NCI-H510A (cell line): ENCODE measurements at regions not wholly inside any gene's neighbourhood (a gene's known extent, or its start where the extent isn't known, plus 50 kb on each side); places are given as distances from the start of the nearest gene placed in this dataset.

ENCODE experiments used
- DNase-seq: peaks from one replicate; lab custom pipeline; 2025; lab: John Stamatoyannopoulos, UW

- DNase-seq = no peak
These were observed 59.8 kb upstream of the GPM6A start for GRCh38 chr4:175871774-175872405.

- DNase-seq = no peak
These were observed 61.6 kb upstream of the GPM6A start for GRCh38 chr4:175873707-175874106.

- DNase-seq = no peak
These were observed 62.2 kb upstream of the GPM6A start for GRCh38 chr4:175874306-175874705.

GRCh38 chr4:175875993-175876771 lies 64.1 kb upstream of the GPM6A start:
- DNase-seq = no peak

GRCh38 chr4:175882891-175883290 lies 70.8 kb upstream of the GPM6A start:
- DNase-seq = no peak

GRCh38 chr4:175884048-175884447 lies 72.0 kb upstream of the GPM6A start:
- no peak for DNase-seq

GRCh38 chr4:175891231-175891630 lies 79.2 kb upstream of the GPM6A start:
- DNase-seq = no peak

- no peak for DNase-seq
These were observed 79.8 kb upstream of the GPM6A start for GRCh38 chr4:175891851-175892250.

GRCh38 chr4:175905925-175906324 lies 93.9 kb upstream of the GPM6A start:
- DNase-seq = no peak

- DNase-seq = no peak
These were observed 94.3 kb upstream of the GPM6A start for GRCh38 chr4:175906384-175906783.

- DNase-seq = no peak
These were observed 98.6 kb upstream of the GPM6A start for GRCh38 chr4:175910700-175911099.

- no peak for DNase-seq
These were observed 104.7 kb upstream of the GPM6A start for GRCh38 chr4:175916626-175917351.

GRCh38 chr4:175927121-175927520 lies 115.1 kb upstream of the GPM6A start:
- no peak for DNase-seq

GRCh38 chr4:175929441-175929840 lies 117.4 kb upstream of the GPM6A start:
- no peak for DNase-seq

GRCh38 chr4:175929932-175930331 lies 117.9 kb upstream of the GPM6A start:
- DNase-seq = no peak

- DNase-seq = no peak
These were observed 118.4 kb upstream of the GPM6A start for GRCh38 chr4:175930471-175930870.

- DNase-seq = no peak
These were observed 120.1 kb upstream of the GPM6A start for GRCh38 chr4:175932116-175932515.

GRCh38 chr4:175934506-175934905 lies 122.4 kb upstream of the GPM6A start:
- no peak for DNase-seq

GRCh38 chr4:175935016-175935661 lies 123.1 kb upstream of the GPM6A start:
- DNase-seq = peak; percentile 6

- no peak for DNase-seq
These were observed 121.3 kb upstream of the WDR17 start for GRCh38 chr4:175944126-175944910.

GRCh38 chr4:175946472-175947116 lies 119.0 kb upstream of the WDR17 start:
- DNase-seq = no peak
